Tibial nerve (tissue), 4 donors: ENCODE measurements at regions not wholly inside any gene's neighbourhood (a gene's known extent, or its start where the extent isn't known, plus 50 kb on each side); places are given as distances from the start of the nearest gene placed in this dataset.

ENCODE experiments used
- DNase-seq, 2 donors: peaks; one replicate each; pipeline ENCODE4 v3.0.0-alpha.2; 2019; ENCODE audit warnings: low spot score in 2 of 2
- H3K27ac ChIP-seq, 4 donors: fragments of 200-600 bp; sonication (generic) in 3 of 4; one replicate each; pipeline ENCODE4 v1.5.1; 2017 to 2019; ENCODE audit warnings: mild to moderate bottlenecking in 1 of 4
- H3K27me3 ChIP-seq, 2 donors: fragments of 200-600 bp; sonication (generic) in 1 of 2; one replicate each; pipeline versions ENCODE4 v1.5.1 to v1.6.0; 2017 to 2019
- H3K36me3 ChIP-seq, 3 donors: fragments of 200-600 bp; sonication (generic); one replicate each; pipeline ENCODE4 v1.5.1; 2018 to 2019
- H3K4me1 ChIP-seq, 4 donors: fragments of 200-600 bp; sonication (generic) in 3 of 4; one replicate each; pipeline ENCODE4 v1.5.1; 2017 to 2019
- H3K4me3 ChIP-seq, 4 donors: fragments of 200-600 bp; sonication (generic) in 3 of 4; one replicate each; pipeline ENCODE4 v1.5.1; 2017 to 2019; ENCODE audit warnings: mild to moderate bottlenecking in 1 of 4, moderate library complexity in 1 of 4
- H3K9me3 ChIP-seq, 4 donors: fragments of 200-600 bp; sonication (generic) in 3 of 4; one replicate each; pipeline ENCODE4 v1.5.1; 2017 to 2019
- CTCF ChIP-seq, 5 experiments: fragments of 200-600 bp in 3 of 5; fragments of 450-650 bp in 2 of 5; sonication (generic) in 3 of 5; IDR thresholded peaks; one replicate each; pipeline ENCODE4 v1.5.1; 2016 to 2019; ENCODE audit warnings: antibody characterized with exemption in 5 of 5, mild to moderate bottlenecking in 3 of 5, moderate library complexity in 2 of 5
- EP300 ChIP-seq, 2 donors: sonication (generic); formaldehyde crosslinking; IDR thresholded peaks; one replicate each; pipeline ENCODE4 v1.6.1; 2017; ENCODE audit warnings: antibody characterized with exemption in 2 of 2, mild to moderate bottlenecking in 1 of 2
- POLR2A ChIP-seq, 2 donors: fragments of 450-650 bp; IDR thresholded peaks; one replicate each; pipeline ENCODE4 v1.6.1; 2017; ENCODE audit warnings: antibody characterized with exemption in 2 of 2, mild to moderate bottlenecking in 2 of 2, moderate library complexity in 2 of 2
- WGBS, 2 donors: methylation state at CpG; one replicate each; pipeline ENCODE4 v1.1.5; 2018; 5-methylcytosine and 5-hydroxymethylcytosine counted together

- Histone ChIP-seq H3K27ac (no peak overlapping the region), H3K36me3 (no peaks in the 10 kb centered on the region), H3K4me3 (no peak overlapping the region), H3K9me3 (no peaks in the 10 kb centered on the region), H3K27me3 (no peaks in the 10 kb centered on the region), H3K4me1 (no peaks in the 10 kb centered on the region)
- TF ChIP-seq EP300 (IDR thresholded peaks at IDR 0.05) (no peak), POLR2A (IDR thresholded peaks at IDR 0.05) (no peak), CTCF (IDR thresholded peaks at IDR 0.05) (no peak)
- WGBS, 2 donors: 37 to 49% methylated on average over 9 of the region's 9 CpGs
- no peak for DNase-seq
Measured at GRCh38 chrX:80173261-80173660, 158.7 kb downstream of the TBX22 start.

GRCh38 chrX:80174925-80175574 is 160.5 kb downstream of the TBX22 start:
- H3K36me3 ChIP-seq: no peaks in the 10 kb centered on the region
- DNase-seq: peak; percentile 5 to 13
- peak overlapping the region in 1 of 4 donors; percentile 46 for H3K27ac ChIP-seq
- 32 to 34% methylated on average over 3 of the region's 3 CpGs for whole genome bisulfite sequencing, 2 donors
- H3K27me3 ChIP-seq: no peaks in the 10 kb centered on the region
- no peak for TF ChIP-seq POLR2A (IDR thresholded peaks at IDR 0.05)
- TF ChIP-seq EP300 (IDR thresholded peaks at IDR 0.05): peak in 1 of 2 donors; percentile 24
- H3K4me1 ChIP-seq: no peaks in the 10 kb centered on the region
- H3K9me3 ChIP-seq: no peaks in the 10 kb centered on the region
- H3K4me3 ChIP-seq: no peak overlapping the region

GRCh38 chrX:80181079-80181478 is 166.5 kb downstream of the TBX22 start:
- DNase-seq: no peak
- Histone ChIP-seq H3K4me3 (no peak overlapping the region), H3K9me3 (no peaks in the 10 kb centered on the region), H3K36me3 (no peaks in the 10 kb centered on the region), H3K27ac (no peak overlapping the region), H3K27me3 (no peaks in the 10 kb centered on the region), H3K4me1 (no peaks in the 10 kb centered on the region)
- TF ChIP-seq EP300 (IDR thresholded peaks at IDR 0.05) (no peak), CTCF (IDR thresholded peaks at IDR 0.05) (peak in 1 of 5 experiments; percentile 13)
- WGBS, 2 donors: 38 to 50% methylated on average over 1 of the region's 1 CpG

- Histone ChIP-seq H3K4me3 (no peak overlapping the region), H3K36me3 (no peaks in the 10 kb centered on the region), H3K27me3 (no peaks in the 10 kb centered on the region), H3K27ac (no peak overlapping the region), H3K9me3 (no peaks in the 10 kb centered on the region), H3K4me1 (no peaks in the 10 kb centered on the region)
- no peak for DNase-seq
- 73 to 84% methylated on average over 2 of the region's 2 CpGs for WGBS, 2 donors
- TF ChIP-seq EP300 (IDR thresholded peaks at IDR 0.05) (no peak), CTCF (IDR thresholded peaks at IDR 0.05) (no peak), POLR2A (IDR thresholded peaks at IDR 0.05) (no peak)
Measured at GRCh38 chrX:80184854-80185253, 170.3 kb downstream of the TBX22 start.

- no peak overlapping the region for H3K4me3 ChIP-seq
- 65 to 92% methylated on average over 1 to 2 of the region's 2 CpGs for WGBS, 2 donors
- no peak for DNase-seq
- TF ChIP-seq EP300 (IDR thresholded peaks at IDR 0.05) (no peak), CTCF (IDR thresholded peaks at IDR 0.05) (no peak), POLR2A (IDR thresholded peaks at IDR 0.05) (no peak)
- no peaks in the 10 kb centered on the region for H3K9me3 ChIP-seq
- no peaks in the 10 kb centered on the region for H3K36me3 ChIP-seq
- H3K4me1 ChIP-seq: no peaks in the 10 kb centered on the region
- H3K27ac ChIP-seq: no peak overlapping the region
- H3K27me3 ChIP-seq: no peaks in the 10 kb centered on the region
Measured at GRCh38 chrX:80206647-80207046, 192.1 kb downstream of the TBX22 start.

- 73 to 100% methylated on average over 2 to 6 of the region's 6 CpGs for WGBS, 2 donors
- TF ChIP-seq EP300 (IDR thresholded peaks at IDR 0.05): no peak
- TF ChIP-seq POLR2A (IDR thresholded peaks at IDR 0.05): no peak
- TF ChIP-seq CTCF (IDR thresholded peaks at IDR 0.05): no peak
Measured at GRCh38 chrX:80207327-80207726, 192.8 kb downstream of the TBX22 start.

More at GRCh38 chrX:80207327-80207726, 192.8 kb downstream of the TBX22 start:
- no peaks in the 10 kb centered on the region for H3K9me3 ChIP-seq
- H3K36me3 ChIP-seq: no peaks in the 10 kb centered on the region
- H3K27me3 ChIP-seq: no peaks in the 10 kb centered on the region
- H3K27ac ChIP-seq: no peak overlapping the region
- H3K4me1 ChIP-seq: no peaks in the 10 kb centered on the region
- H3K4me3 ChIP-seq: no peak overlapping the region
- no peak for DNase-seq
